OCI-M2 (cell line): ENCODE measurements at regions not wholly inside any gene's neighbourhood (a gene's known extent, or its start where the extent isn't known, plus 50 kb on each side); places are given as distances from the start of the nearest gene placed in this dataset.

ENCODE experiments used
- DNase-seq: peaks from one replicate; lab custom pipeline; 2025; ENCODE audit not compliant: unreplicated experiment; lab: John Stamatoyannopoulos, UW

- DNase-seq: no peak
Observed at GRCh38 chr3:7793786-7794185, 707.8 kb upstream of the LMCD1 start.

- no peak for DNase-seq
Observed at GRCh38 chr3:7798276-7798675, 703.3 kb upstream of the LMCD1 start.

- DNase-seq: no peak
Observed at GRCh38 chr3:7800006-7800780, 701.4 kb upstream of the LMCD1 start.

- no peak for DNase-seq
Observed at GRCh38 chr3:7812490-7812889, 689.1 kb upstream of the LMCD1 start.

- no peak for DNase-seq
Observed at GRCh38 chr3:7813365-7813764, 688.3 kb upstream of the LMCD1 start.

GRCh38 chr3:7817239-7817638 is 684.4 kb upstream of the LMCD1 start:
- no peak for DNase-seq

- DNase-seq: no peak
Observed at GRCh38 chr3:7820969-7821368, 680.7 kb upstream of the LMCD1 start.

- no peak for DNase-seq
Observed at GRCh38 chr3:7821858-7822257, 679.8 kb upstream of the LMCD1 start.

GRCh38 chr3:7841451-7841850 is 660.2 kb upstream of the LMCD1 start:
- no peak for DNase-seq

- no peak for DNase-seq
Observed at GRCh38 chr3:7843441-7843840, 658.2 kb upstream of the LMCD1 start.

GRCh38 chr3:7847021-7847420 is 654.6 kb upstream of the LMCD1 start:
- DNase-seq: no peak

GRCh38 chr3:7847521-7847920 is 654.1 kb upstream of the LMCD1 start:
- no peak for DNase-seq

- no peak for DNase-seq
Observed at GRCh38 chr3:7854266-7854665, 647.4 kb upstream of the LMCD1 start.

GRCh38 chr3:7854721-7855120 is 646.9 kb upstream of the LMCD1 start:
- DNase-seq: no peak

GRCh38 chr3:7865611-7866010 is 636.0 kb upstream of the LMCD1 start:
- DNase-seq: no peak

GRCh38 chr3:7867587-7867986 is 634.0 kb upstream of the LMCD1 start:
- DNase-seq: no peak

- DNase-seq: no peak
Observed at GRCh38 chr3:7871003-7871560, 630.5 kb upstream of the LMCD1 start.

GRCh38 chr3:7874116-7874515 is 627.5 kb upstream of the LMCD1 start:
- DNase-seq: no peak

GRCh38 chr3:7875925-7876324 is 625.7 kb upstream of the LMCD1 start:
- DNase-seq: no peak

- no peak for DNase-seq
Observed at GRCh38 chr3:7876741-7877297, 624.8 kb upstream of the LMCD1 start.

- no peak for DNase-seq
Observed at GRCh38 chr3:7877312-7877711, 624.3 kb upstream of the LMCD1 start.

- DNase-seq: no peak
Observed at GRCh38 chr3:7879572-7879971, 622.1 kb upstream of the LMCD1 start.

GRCh38 chr3:7881946-7882345 is 619.7 kb upstream of the LMCD1 start:
- DNase-seq: no peak
